GM03348 (cell line): ENCODE measurements at regions not wholly inside any gene's neighbourhood (a gene's known extent, or its start where the extent isn't known, plus 50 kb on each side); places are given as distances from the start of the nearest gene placed in this dataset.
"Not testable (repeated sequence)": the region's sequence is repeated elsewhere in the genome, so short reads cannot be mapped to it uniquely, and the experiment has no call there.

Experiments
- DNase-seq: peaks from one replicate; pipeline ENCODE4 v3.0.0; 2012; ENCODE audit warnings: low spot score

- DNase-seq, result no peak
Observed at GRCh38 chr16:5298202-5298601, 200.6 kb upstream of the EEF2KMT start.

GRCh38 chr16:5296176-5296575, 198.6 kb upstream of the EEF2KMT start:
- DNase-seq, result no peak

GRCh38 chr16:5295304-5295703, 197.7 kb upstream of the EEF2KMT start:
- not testable (repeated sequence) for DNase-seq

- not testable (repeated sequence) for DNase-seq
Observed at GRCh38 chr16:5282152-5282551, 184.6 kb upstream of the EEF2KMT start.

GRCh38 chr16:5257462-5257861, 159.9 kb upstream of the EEF2KMT start:
- no peak for DNase-seq

- DNase-seq, result no peak
Observed at GRCh38 chr16:5252791-5253190, 155.2 kb upstream of the EEF2KMT start.

- not testable (repeated sequence) for DNase-seq
Observed at GRCh38 chr16:5247403-5247802, 149.8 kb upstream of the EEF2KMT start.

- DNase-seq, result not testable (repeated sequence)
Observed at GRCh38 chr16:5240278-5240626, 142.7 kb upstream of the EEF2KMT start.

- peak; percentile 73 for DNase-seq
Observed at GRCh38 chr16:5239472-5240277, 142.1 kb upstream of the EEF2KMT start.

GRCh38 chr16:5235119-5235518, 137.5 kb upstream of the EEF2KMT start:
- no peak for DNase-seq

- no peak for DNase-seq
Observed at GRCh38 chr16:5234295-5235050, 136.9 kb upstream of the EEF2KMT start.

- no peak for DNase-seq
Observed at GRCh38 chr16:5231246-5231759, 133.7 kb upstream of the EEF2KMT start.

- no peak for DNase-seq
Observed at GRCh38 chr16:5228369-5228768, 130.8 kb upstream of the EEF2KMT start.

- no peak for DNase-seq
Observed at GRCh38 chr16:5225931-5226655, 128.5 kb upstream of the EEF2KMT start.

- DNase-seq, result no peak
Observed at GRCh38 chr16:5222761-5223160, 125.2 kb upstream of the EEF2KMT start.

GRCh38 chr16:5221831-5222230, 124.2 kb upstream of the EEF2KMT start:
- not testable (repeated sequence) for DNase-seq

GRCh38 chr16:5220705-5221104, 123.1 kb upstream of the EEF2KMT start:
- no peak for DNase-seq

GRCh38 chr16:5216441-5217080, 119.0 kb upstream of the EEF2KMT start:
- no peak for DNase-seq

- no peak for DNase-seq
Observed at GRCh38 chr16:5215901-5216300, 118.3 kb upstream of the EEF2KMT start.

- no peak for DNase-seq
Observed at GRCh38 chr16:5214466-5214865, 116.9 kb upstream of the EEF2KMT start.

GRCh38 chr16:5212501-5212900, 114.9 kb upstream of the EEF2KMT start:
- DNase-seq, result not testable (repeated sequence)
